ENCODE measurements at regions not wholly inside any gene's neighbourhood (a gene's known extent, or its start where the extent isn't known, plus 50 kb on each side); places are given as distances from the start of the nearest gene placed in this dataset.

GRCh38 chr3:28139967-28140634 lies 101.3 kb upstream of the CMC1 start:
- TF ChIP-seq CTCF (IDR thresholded peaks at IDR 0.05) (no peak), POLR2A (IDR thresholded peaks at IDR 0.05) (no peak)

Measured in adrenal gland (tissue), 5 donors.